ENCODE measurements at regions not wholly inside any gene's neighbourhood (a gene's known extent, or its start where the extent isn't known, plus 50 kb on each side); places are given as distances from the start of the nearest gene placed in this dataset.

DNA sequence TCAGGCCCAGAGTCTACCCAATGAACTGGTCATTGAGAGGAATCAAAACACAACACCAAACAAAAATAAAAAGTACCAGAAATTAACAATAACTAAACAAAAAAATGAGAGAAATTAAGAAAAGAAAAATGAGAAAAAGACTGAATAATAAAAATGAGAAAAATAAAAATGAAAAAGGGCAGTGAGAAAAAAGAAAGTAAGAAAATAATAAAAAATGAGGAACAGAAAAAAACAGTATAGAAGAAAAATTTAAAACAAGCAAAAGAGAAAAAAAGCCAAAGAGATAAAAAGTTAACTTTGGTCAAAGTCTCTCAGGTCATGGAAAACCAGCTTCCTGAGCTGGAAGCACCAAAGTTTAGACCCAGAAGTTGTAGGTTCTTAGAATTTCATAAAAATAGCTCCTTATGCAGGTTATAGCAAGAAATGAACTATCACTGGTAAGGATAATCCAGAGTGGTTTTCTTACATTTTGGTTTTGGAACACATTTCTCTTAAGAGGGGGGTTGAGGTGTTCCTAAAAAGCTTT, 51.0 kb upstream of the WDR17 start:
- TF ChIP-seq CTCF (conservative IDR thresholded peaks at IDR 0.05 in 1 of 2, IDR thresholded peaks at IDR 0.05 in 1 of 2; ENCODE audit: extremely low read depth in 1 of 2, insufficient read depth in 1 of 2, low read depth in 1 of 2, low read length in 2 of 2) (no peak), EZH2 (IDR thresholded peaks at IDR 0.05; ENCODE audit: borderline replicate concordance, low read length) (no peak)

Measured in mammary epithelial cell (primary cell).